Adrenal gland (tissue), 5 donors: ENCODE measurements at regions not wholly inside any gene's neighbourhood (a gene's known extent, or its start where the extent isn't known, plus 50 kb on each side); places are given as distances from the start of the nearest gene placed in this dataset.

Experiments
- CTCF ChIP-seq, 6 experiments: fragments of 450-650 bp in 4 of 6; fragments of 200-600 bp in 2 of 6; sonication (generic) in 1 of 6; IDR thresholded peaks; 1 replicate in 5 of 6; 2 replicates in 1 of 6; pipeline versions ENCODE4 v1.5.1 to v1.8.0; 2016 to 2021; ENCODE audit warnings: antibody characterized with exemption in 6 of 6, mild to moderate bottlenecking in 2 of 6, moderate library complexity in 1 of 6
- POLR2A ChIP-seq, 2 donors: fragments of 450-650 bp; IDR thresholded peaks; one replicate each; pipeline ENCODE4 v1.6.1; 2017; ENCODE audit warnings: antibody characterized with exemption in 2 of 2, mild to moderate bottlenecking in 2 of 2, moderate library complexity in 1 of 2
- donor health status: DM: no; HTN: no; CAD: no.

- TF ChIP-seq CTCF (IDR thresholded peaks at IDR 0.05) (peak; percentile 38 to 58 (median 52)), POLR2A (IDR thresholded peaks at IDR 0.05) (no peak)
Measured at GRCh38 chr14:23727566-23728335, 91.6 kb downstream of the DHRS2 start.
